Pulmonary artery endothelial cell (primary cell): ENCODE measurements at regions not wholly inside any gene's neighbourhood (a gene's known extent, or its start where the extent isn't known, plus 50 kb on each side); places are given as distances from the start of the nearest gene placed in this dataset.

Source experiments
- DNase-seq: peaks from one replicate; pipeline ENCODE4 v3.0.0-alpha.2; 2011; ENCODE audit warnings: low read depth, low spot score

DNA sequence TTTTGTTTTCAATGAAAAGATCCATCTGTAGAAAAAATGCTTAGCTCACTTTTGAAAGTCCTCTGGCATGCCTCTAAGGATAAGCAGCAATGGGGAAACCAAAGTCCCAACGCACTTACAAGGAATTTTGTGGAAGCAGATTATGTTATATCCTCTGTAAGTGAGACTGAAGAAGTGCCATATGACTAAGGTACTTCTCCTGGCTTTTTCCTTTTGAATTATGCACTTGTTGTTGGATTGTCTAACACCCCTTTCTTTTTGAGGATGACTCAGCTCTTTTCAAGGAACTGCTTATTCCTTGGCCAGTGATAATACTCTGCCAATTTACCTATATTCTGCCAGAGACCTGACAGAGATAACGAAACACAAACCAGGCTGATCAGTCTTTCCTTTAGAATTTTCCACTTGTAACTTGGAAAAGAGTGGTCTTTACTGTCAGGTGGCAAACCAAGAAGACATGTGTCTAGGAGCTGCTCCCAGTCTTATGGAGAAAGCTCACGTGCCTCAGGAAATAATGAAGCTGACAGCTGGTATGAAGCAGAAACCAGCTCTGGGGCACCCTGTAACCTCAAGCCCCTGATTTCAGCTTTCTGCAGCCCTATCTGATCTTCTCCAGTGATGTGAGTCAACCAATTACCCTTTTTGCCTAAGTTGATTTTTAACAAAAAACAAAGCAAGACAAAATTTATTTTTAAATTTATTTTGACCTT is 290.8 kb upstream of the FBXL7 start:
- DNase-seq: no peak

DNA sequence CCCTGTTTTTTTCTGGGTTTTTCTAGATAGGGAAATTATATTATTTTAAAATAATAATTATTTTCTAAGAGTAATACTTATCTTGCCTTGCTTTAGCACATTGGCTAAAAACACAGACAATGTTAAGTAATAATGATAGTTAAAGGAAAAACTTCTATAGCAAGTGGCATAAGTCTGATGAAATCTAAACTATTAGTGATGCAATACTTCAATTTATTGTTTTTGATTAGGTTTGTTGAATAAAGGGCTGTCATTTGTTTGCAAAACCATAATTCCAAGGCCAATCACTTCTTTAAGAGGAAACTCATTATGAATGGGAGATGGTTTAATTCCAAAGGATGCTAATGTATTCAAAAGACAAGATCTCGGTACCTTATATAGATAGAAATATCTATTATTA is 293.8 kb upstream of the FBXL7 start:
- DNase-seq: no peak

DNA sequence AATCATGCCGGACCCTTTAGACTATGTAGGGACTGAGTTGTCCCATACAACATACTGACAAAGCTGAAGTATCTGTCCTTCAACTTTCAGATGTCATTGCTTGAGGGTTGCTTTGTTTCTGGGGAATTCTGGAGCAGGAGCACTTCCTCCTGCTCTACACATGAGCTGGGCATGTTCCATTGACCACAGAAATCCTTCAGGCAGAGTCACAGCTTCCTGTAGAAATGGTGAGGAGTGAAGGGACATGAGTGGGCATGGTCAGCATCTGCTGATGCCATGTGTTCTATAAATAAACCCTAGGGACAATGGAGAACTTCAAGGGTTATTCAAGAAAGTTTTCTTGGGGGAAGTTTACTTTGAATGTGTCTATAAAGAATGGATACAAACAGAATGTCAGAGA is 296.6 kb upstream of the FBXL7 start:
- DNase-seq: no peak

DNA sequence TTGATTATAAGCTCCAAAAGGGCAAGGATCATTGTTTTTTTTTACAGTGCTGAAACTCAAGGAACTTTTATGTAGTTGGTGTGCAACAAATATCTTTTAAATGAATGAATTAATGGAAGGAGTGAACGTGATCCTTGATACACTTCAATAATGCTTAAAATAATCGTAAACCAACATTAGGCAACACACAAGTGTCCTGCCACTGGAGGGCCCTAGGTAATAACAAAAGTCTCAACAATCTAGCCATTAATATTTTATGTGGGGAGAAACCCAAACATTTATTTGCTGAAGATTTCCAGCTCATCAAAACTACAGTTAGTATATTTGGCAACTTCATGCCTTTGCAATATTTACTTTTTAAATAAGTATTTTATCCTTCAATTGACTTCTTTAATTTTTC is 309.0 kb upstream of the FBXL7 start:
- no peak for DNase-seq

DNA sequence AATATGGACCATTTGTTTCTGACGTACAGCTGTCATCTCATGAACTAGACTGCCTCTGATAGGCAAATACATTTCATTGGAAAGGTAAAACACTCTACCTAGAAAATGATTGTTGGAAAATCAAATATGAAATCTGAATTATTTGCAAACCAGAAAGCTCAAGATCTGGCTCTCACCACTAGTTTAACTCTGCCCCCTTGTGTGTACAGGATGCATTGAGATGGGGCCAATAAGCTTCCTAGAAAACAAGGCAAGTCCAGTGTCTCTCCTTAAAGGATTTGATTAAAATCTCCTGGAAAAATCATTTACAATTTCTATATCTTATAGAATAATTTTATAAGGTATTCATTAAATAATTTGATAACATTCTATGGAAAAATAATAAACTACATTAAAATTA is 311.9 kb upstream of the ANKH start:
- no peak for DNase-seq

DNA sequence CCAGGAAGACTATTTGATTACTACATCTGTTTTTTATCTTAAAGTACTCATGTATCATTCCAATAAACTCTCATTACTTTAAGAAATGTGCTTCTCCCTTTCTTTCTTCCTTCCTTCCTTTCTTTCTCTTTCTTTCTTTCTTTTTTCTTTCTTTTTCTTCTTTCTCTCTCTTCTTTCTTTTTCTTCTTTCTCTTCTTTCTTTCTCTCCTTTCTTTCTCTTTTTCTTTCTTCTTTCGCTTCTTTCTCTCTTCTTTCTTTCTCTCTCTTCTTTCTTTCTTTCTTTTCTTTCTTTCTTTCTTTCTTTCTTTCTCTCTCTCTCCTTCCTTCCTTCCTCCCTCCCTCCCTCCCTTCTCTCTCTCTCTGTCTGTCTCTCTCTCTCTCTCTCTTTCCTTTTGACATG is 298.6 kb upstream of the ANKH start:
- DNase-seq: no peak

DNA sequence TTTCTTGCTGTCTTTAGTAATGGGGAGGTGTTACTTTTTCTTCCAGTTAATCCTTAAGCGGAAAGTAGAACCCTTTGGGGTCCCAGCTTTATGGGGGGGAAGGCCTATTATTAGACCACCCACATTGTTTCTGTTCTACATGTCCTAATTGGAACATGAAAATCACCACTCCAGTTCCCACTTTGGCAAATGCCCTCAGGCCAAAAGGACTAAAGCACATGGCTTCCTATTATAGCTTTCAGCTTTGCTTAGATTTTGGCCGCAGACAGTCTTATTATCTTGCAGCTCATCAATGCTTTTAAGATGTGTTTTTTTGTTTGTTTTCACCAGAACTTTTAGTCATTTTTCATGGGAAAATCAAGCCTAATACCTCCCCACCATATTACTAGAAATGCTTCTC is 296.8 kb upstream of the ANKH start:
- no peak for DNase-seq

DNA sequence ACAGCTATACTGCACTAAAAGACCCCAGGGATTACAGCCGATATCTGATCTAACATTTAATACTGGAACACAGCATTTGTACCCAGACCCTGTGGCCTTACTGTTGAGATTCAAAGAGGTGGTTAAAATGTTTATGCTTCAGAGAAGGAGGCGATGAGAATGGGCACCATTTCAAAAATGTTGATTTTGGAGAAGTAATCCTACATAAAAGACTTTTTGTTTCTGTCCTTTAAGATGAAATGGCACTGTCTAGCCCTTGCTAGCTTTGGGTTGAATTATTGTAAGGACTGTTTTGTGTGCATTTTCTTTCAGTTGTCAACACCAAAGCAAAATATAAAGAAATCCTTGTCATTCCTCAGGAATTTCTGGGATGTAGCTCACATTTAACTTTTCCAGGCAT is 288.5 kb upstream of the ANKH start:
- no peak for DNase-seq

DNA sequence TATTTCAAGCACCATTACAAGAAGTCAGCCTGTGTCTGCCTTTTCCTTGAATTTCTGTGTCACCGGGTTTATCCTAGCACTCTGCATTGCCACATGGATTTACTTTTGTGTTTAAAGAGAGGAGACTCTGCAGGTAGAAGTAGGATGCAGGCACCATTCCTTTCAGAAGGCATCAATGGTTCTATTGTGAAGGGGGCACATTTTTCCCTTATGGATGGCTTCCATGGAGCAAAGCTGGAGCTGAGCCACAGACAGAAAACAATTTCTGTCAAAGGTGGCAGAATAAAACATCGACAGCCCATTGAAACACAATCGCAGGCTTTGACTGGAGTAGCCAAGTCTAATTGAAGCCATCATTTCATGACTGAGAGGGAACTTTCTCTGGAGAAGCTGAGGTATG is 288.0 kb upstream of the ANKH start:
- DNase-seq: no peak

DNA sequence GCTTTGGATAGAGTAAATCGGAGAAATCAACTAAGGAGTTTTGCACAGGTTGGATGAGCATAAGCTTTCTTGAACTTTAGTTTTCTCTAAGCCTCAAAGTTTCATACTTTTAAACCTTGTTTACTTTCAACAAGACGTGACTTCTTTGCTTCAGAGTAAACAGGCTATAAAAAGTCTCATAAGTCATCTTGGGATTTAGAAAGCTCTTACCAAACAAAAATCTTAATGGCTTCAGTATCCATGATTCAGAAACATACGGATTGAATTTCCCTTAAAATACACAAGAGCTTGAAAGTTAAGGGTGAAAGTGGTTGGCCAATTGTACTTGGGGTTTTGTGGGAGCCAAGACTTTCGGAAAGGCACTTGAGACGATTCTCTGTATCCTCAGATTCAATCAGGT is 270.9 kb upstream of the ANKH start:
- DNase-seq: no peak

DNA sequence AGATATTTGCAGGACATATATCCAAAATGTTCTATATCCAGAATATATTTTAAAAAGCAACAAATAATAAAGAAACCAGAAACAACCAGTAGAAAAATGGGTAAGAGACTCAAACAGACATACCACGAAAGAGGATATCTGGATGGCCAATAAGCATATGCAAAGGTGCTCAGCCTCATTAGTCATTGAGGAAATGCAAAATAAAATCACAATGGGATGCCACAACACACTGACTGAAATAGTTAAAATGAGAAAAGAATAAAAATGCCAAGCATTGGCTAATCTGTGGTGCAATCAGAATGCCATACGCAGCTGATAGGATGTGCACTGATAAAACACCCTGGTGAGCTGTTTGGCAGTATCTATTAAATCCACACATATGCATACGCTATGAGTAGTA is 265.8 kb upstream of the ANKH start:
- DNase-seq: no peak

DNA sequence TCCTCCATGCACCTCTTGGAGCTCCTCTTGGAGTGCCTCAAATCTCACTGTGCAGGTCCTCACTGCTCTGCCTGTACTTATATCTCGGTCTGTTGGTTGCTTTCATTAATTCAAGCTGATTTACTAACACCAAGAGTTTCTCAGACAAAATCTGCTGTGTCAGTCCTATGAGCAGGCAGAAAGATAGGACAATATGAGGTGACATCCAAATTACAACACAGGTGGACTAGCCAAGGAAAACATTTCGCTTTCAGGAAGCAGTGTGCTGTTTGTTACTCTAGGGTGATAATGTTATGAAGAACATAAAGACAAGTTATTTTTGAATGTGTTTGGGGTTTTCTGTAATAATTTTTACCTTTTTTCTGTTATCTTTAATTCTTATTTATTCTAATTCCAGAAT is 264.1 kb upstream of the ANKH start:
- no peak for DNase-seq

DNA sequence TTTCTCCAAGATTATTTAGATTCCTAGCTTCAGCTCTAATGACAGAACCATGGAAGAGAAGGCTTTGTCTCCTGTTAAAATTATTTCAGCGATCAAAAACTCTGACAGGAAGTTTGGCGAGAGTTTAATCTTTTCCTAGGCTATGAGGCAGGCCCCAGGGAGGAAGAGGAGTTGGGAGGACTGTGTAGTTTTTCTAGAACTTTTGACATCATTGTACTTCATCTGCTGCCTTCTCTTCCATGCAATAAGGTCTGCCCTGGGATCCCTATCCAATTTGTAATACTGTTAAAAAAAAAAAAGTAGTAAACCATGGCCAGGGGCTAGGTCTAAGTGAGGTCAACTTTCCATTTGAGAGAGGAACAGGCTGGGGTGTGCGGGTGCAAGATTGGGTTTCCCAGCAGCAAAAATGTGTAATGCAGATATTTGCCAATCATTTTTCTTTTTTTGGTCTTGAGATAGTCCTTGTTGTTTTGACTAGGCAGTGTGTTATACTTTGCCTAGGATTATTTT is 261.9 kb upstream of the ANKH start:
- DNase-seq: no peak

DNA sequence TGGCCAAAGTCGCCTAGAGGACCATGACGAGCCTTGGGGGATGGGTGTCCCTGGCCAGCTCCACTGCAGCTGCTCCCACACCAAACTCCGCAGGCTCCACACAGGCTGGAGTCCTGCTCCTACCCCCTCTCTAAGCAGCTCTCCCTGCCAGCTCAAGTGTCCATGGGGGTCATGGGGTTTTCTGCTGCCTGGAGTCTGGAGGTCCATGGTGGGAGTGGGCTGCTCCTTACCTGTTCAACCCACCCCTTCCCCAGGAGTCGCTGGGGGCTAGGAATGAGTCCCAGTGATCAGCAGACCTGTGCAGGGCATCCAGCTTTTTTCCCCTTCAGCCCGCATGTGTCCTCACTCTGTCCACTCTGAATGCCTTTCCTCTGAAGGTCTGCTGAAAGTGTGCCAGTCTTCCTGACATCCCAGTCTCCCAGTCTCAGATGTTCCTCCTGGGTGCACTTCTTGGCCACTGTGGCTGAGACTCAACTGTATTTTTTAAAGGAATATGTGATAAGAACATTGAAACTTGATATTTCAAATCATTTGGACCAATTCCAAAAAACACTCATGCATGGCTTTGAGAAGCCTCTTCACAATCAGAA is 261.3 kb upstream of the ANKH start:
- DNase-seq: no peak

DNA sequence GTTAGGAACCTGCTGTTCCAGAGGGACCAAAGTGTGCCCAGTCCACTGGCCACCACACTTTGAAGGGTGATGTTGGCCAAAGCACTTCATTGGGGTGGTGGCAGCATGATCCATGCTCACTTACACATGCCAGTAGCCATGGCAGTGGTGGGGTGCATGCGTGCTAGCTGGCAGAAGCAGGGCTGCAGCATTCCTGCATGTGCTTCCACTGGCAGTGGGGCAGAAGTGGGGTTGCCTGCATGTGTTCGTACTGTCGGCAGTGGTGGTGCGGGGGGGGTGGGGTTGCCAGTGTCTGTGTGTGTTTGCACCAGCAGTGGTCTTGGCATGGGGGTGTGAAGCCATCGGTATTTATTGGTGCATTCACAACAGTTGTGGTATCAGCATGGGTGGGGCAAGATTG is 260.3 kb upstream of the ANKH start:
- DNase-seq: no peak

DNA sequence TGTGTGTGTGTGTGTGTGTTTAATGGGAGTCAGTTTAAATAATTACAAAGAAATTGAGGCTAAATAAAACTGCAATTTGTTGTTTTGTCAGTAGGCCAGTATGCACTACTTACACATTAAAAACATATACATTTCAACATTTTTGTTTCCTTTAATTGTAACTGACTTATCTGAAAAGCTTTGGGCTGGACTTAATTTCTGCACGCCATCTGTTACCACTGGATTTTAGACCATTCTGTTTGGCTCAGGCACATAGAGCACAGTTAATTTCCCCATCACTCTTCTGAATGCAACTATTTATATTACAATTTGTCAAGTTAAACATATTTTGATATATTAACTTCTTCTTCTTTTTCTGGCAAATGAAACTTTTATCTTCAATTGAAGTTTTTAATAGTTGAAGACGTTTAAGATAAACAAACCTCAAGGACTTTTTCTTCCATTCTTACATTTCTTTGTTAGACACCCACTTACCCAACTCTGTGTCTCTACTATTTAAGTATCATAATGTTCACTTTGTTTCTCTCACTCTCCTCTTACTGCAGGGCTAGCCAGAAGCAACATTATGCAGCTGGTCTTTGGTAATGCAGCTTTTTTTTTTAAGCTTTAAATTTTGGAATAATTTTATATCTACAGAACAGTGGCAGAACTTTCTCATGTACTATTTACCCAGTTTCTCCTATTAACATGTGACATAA is 253.4 kb upstream of the ANKH start:
- no peak for DNase-seq

DNA sequence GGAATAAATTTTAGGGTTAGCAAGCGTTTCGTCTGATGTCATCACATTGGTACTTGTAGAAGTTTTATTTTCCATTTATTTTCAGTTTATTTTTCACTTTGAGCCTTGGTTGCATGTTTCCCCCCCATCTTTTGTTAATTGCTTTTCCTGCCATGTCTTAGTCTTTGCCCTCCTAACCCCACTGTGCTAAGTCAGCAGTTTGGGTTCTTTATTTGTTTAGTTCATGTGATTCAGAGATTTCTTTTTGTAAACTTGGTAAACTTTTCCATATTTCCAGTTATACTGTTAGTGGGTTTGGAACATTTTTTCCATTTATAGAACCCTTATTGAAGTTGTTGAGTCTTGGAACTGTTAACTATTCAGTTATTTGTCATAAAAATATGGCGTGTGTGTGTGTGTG is 252.9 kb upstream of the ANKH start:
- DNase-seq: no peak

DNA sequence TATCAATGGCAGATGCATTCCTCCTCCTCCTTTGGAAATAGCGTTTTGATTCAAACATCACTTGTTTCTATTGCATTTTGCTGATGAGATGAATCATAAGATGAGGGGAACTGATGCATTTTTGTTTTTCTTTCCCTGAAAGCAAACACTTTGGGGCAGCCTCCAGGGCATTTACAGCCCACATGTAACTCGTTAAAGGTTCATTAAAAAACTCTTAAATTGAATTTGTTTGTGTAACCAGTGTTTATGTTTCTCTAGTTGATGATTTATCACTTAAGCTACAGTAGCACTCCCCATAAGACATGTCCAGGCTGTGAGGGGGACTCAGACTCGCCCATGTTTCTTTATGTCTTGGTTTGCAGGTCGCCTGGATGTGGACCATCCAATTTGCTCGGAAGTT is 246.1 kb upstream of the ANKH start:
- no peak for DNase-seq

DNA sequence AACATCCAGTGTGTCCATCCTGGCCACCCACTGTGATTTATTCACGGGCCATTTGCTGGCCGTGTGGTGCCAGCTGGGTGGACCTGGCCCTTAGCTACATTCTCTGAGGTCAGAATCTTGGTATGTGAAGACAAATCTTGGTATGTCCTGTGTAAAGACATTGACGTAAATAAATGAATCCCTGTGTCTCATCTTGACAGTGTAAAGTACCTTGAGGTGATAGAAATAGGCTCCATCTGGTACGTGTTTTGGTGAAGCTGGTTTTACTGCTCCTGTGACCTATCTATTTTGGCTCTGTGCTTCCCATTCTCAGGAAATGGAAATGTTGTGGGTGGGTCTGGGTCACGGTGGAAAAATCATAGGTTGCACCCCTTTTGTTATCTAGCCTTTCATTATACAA is 245.4 kb upstream of the ANKH start:
- DNase-seq: no peak

DNA sequence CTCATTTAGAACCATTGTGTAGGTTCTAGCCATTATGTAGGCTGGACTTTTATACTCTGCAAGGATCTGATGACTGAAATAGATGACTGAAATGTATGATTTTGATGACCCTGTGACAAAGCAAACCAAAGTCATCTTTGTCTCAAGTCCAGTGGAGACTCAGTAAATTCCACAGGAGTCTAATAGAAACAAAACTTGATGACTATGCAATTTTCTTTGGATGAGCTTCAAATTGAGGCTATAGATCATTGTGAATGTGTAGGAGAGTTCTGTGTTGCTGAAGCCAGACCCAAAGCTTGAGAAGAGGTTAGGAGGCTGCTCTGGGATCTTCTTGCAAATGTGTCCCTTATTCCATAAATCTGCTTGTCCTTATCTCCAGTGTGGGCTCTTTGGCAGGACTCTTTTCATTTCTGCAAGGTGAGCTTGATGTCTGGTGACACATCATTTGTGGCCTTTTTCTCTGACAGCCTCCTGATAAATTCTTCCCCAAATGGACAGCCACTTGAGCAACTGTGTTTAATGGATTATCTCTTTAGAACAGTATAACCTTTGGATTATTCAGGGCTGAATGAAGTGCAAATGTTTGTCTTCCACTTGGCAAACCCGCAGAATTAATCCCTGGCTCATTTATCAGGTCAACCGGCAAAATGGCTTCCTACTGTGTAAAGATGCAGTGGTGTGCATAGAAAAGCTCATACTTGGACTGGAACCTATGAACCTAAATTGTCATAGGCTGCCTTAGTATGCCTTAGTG is 235.1 kb upstream of the ANKH start:
- DNase-seq: no peak

DNA sequence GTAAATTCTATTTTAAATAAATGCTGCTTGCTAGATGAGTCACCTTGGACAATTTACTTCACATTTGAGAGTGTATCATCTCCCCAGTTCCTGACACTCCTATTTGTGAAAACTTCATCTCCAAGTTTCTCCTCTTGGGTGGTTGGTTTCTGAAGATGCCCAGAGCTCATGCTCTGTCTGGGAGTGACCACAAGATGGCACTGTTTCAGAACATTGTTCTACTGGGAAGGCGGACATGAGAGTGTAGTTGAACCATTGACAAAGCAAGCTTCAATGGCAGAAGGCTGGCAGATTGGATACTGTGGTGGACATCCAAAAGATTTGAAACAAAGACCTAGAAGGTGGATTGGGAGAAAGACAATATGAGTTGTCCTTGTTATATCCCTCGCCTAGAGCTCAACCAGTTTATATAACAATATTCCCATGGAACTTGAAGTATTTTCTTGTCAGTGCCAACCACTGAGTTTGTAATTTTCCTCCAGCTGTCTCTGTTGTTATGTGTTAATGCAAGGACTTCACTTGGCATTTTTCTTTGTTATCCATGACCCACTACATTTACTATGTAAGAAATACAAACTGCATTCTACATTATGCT is 234.3 kb upstream of the ANKH start:
- DNase-seq: peak; percentile 24

DNA sequence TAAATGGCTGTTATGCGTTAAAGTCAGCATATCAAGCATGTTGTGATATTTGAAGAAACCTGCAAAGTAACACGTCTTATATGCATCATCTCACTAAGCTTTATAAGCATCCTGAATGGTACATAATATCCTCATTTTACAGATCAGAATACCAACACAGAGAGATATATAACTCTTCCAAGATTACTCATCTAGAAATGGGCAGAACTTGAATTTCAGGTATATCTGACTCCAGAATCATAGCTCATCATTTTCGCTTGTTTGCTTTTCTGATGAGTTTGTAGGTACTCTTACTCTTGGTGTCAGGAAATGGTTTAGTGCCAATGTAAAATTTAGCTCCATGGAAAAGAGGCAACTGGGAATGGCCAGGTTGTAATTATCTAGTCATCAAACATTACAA is 232.3 kb upstream of the ANKH start:
- DNase-seq: no peak
